ENCODE measurements at regions not wholly inside any gene's neighbourhood (a gene's known extent, or its start where the extent isn't known, plus 50 kb on each side); places are given as distances from the start of the nearest gene placed in this dataset.

GRCh38 chr12:61513499-61513898 lies 746.7 kb upstream of the USP15 start:
- TF ChIP-seq EZH2 (IDR thresholded peaks at IDR 0.05; ENCODE audit: insufficient read depth, poor library complexity, severe bottlenecking), result no peak
- no peak for TF ChIP-seq EZH2phosphoT487 (IDR thresholded peaks at IDR 0.05; ENCODE audit: insufficient read depth, low read depth)
